NCI-H146 (cell line): ENCODE measurements at regions not wholly inside any gene's neighbourhood (a gene's known extent, or its start where the extent isn't known, plus 50 kb on each side); places are given as distances from the start of the nearest gene placed in this dataset.

Experiments
- DNase-seq: peaks from one replicate; lab custom pipeline; 2025; lab: John Stamatoyannopoulos, UW

DNA sequence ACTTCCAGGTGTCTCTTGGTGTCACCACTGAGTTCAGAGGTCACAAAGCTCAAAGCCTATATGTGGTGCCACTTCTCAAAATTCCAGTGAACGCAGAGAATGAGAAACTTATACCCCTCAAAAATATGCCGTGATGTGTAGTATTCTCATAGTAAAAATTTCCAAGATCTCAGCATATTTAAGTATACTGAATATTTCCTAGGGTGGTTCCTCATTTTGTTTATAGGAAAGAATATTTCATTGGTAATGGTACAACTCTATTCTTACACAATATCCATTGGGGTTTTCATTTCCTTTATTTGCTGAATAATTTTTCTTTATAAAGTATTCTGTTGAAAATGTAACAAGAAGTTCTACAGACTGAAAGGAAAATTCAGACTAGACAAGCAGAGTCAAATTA, 58.9 kb upstream of the ADO start:
- DNase-seq: no peak

GRCh38 chr10:62746951-62747729, 57.4 kb upstream of the ADO start:
- DNase-seq: no peak

DNA sequence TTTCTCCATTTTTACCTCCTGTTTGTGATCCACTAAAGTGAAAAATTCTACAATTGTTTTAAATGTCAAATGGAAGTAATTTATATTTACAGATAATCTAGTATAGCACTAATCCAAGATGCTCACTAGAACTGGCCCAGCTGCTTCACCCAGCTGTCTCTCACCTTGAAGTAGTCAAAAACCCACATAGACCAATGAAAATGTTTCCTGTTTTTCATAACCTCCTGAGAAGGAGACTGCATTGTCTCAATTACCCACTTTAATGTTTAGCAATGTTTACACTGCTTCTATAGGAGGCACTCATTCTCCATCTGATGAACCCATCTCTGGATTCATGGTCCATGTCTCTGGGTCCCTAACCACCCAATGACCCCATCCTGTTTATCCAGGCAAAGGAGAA, 56.1 kb upstream of the ADO start:
- no peak for DNase-seq

GRCh38 chr10:62749093-62749683, 55.3 kb upstream of the ADO start:
- no peak for DNase-seq
